Mesenchymal stem cell (in vitro differentiated cells and primary cell): ENCODE measurements at regions not wholly inside any gene's neighbourhood (a gene's known extent, or its start where the extent isn't known, plus 50 kb on each side); places are given as distances from the start of the nearest gene placed in this dataset.

Experiments used
- DNase-seq: peaks from one replicate; pipeline ENCODE4 v3.0.0-alpha.2; 2013
- H2AFZ ChIP-seq: one replicate; pipeline ENCODE4 v1.6.1; 2013; ENCODE audit warnings: low read depth, mild to moderate bottlenecking, control low read depth, inconsistent platforms, low read length, moderate library complexity
- H2AK5ac ChIP-seq: 2 replicates; pipeline ENCODE4 v1.6.1; 2013; ENCODE audit warnings: low read length, moderate library complexity, mild to moderate bottlenecking, inconsistent platforms; ENCODE audit not compliant: severe bottlenecking
- H2BK120ac ChIP-seq: one replicate; pipeline ENCODE4 v1.6.1; 2013; ENCODE audit warnings: low read depth, mild to moderate bottlenecking, inconsistent platforms, low read length, moderate library complexity
- H2BK12ac ChIP-seq, 2 experiments: one replicate each; pipeline ENCODE4 v1.6.1; 2013; ENCODE audit warnings: inconsistent platforms in 2 of 2, low read length in 2 of 2, mild to moderate bottlenecking in 2 of 2, moderate library complexity in 2 of 2, control low read depth in 1 of 2
- H2BK15ac ChIP-seq: one replicate; pipeline ENCODE4 v1.6.1; 2013; ENCODE audit warnings: mild to moderate bottlenecking, low read depth, inconsistent platforms; ENCODE audit not compliant: poor library complexity, severe bottlenecking
- H2BK5ac ChIP-seq: 2 replicates; pipeline ENCODE4 v1.6.1; 2013; ENCODE audit warnings: low read depth, mild to moderate bottlenecking, low read length, control low read depth, inconsistent platforms; ENCODE audit not compliant: poor library complexity, severe bottlenecking
- H3K14ac ChIP-seq, 2 experiments: one replicate each; pipeline ENCODE4 v1.6.1; 2013; ENCODE audit warnings: inconsistent platforms in 2 of 2, low read length in 2 of 2, control low read depth in 1 of 2, mild to moderate bottlenecking in 1 of 2, moderate library complexity in 1 of 2
- H3K18ac ChIP-seq, 2 experiments: one replicate each; pipeline ENCODE4 v1.6.1; 2013; ENCODE audit warnings: inconsistent platforms in 2 of 2, low read length in 2 of 2, control low read depth in 1 of 2, low read depth in 1 of 2, mild to moderate bottlenecking in 1 of 2
- H3K23ac ChIP-seq, 2 experiments: one replicate each; pipeline ENCODE4 v1.6.1; 2013; ENCODE audit warnings: inconsistent platforms in 2 of 2, low read length in 2 of 2, mild to moderate bottlenecking in 2 of 2, moderate library complexity in 2 of 2, control low read depth in 1 of 2
- H3K27ac ChIP-seq: 2 replicates; pipeline ENCODE4 v1.5.1; 2013; ENCODE audit warnings: mild to moderate bottlenecking, moderate library complexity, low read length, control low read depth, inconsistent platforms; ENCODE audit not compliant: poor library complexity, severe bottlenecking
- H3K27me3 ChIP-seq, 2 experiments: 2 replicates each; pipeline versions ENCODE4 v1.6.1 to v1.7.0; 2013; ENCODE audit warnings: low read length in 2 of 2, mild to moderate bottlenecking in 2 of 2, moderate library complexity in 2 of 2, control low read depth in 1 of 2, inconsistent platforms in 1 of 2; ENCODE audit not compliant: control insufficient read depth in 1 of 2, insufficient read depth in 1 of 2
- H3K36me3 ChIP-seq, 2 experiments: 2 replicates each; pipeline versions ENCODE4 v1.6.1 to v1.7.0; 2013; ENCODE audit warnings: low read length in 2 of 2, control low read depth in 1 of 2, inconsistent platforms in 1 of 2, low read depth in 1 of 2, mild to moderate bottlenecking in 1 of 2; ENCODE audit not compliant: insufficient read depth in 2 of 2, control insufficient read depth in 1 of 2
- H3K4ac ChIP-seq, 2 experiments: one replicate each; pipeline ENCODE4 v1.6.1; 2013; ENCODE audit warnings: inconsistent platforms in 2 of 2, low read length in 2 of 2, mild to moderate bottlenecking in 2 of 2, moderate library complexity in 2 of 2, control low read depth in 1 of 2, low read depth in 1 of 2
- H3K4me1 ChIP-seq: 2 replicates; pipeline ENCODE4 v1.6.1; 2013; ENCODE audit warnings: low read depth, low read length, control low read depth; ENCODE audit not compliant: control insufficient read depth, insufficient read depth
- H3K4me2 ChIP-seq: 2 replicates; pipeline ENCODE4 v1.6.1; 2013; ENCODE audit warnings: low read length, mild to moderate bottlenecking, inconsistent platforms; ENCODE audit not compliant: poor library complexity, severe bottlenecking
- H3K4me3 ChIP-seq, 2 experiments: 2 replicates each; pipeline versions ENCODE4 v1.5.1 to v1.7.0; 2013; ENCODE audit warnings: low read length in 2 of 2, mild to moderate bottlenecking in 2 of 2, control low read depth in 1 of 2, low read depth in 1 of 2; ENCODE audit not compliant: insufficient read depth in 1 of 2
- H3K79me1 ChIP-seq: replicated peaks from 2 replicates; pipeline ENCODE4 v1.6.1; 2013; ENCODE audit warnings: mild to moderate bottlenecking, control low read depth, low read length, inconsistent platforms; ENCODE audit not compliant: poor library complexity, severe bottlenecking
- H3K9ac ChIP-seq: 2 replicates; pipeline ENCODE4 v1.7.0; 2013; ENCODE audit warnings: mild to moderate bottlenecking, low read length, moderate library complexity
- H3K9me3 ChIP-seq: 2 replicates; pipeline ENCODE4 v1.7.0; 2013; ENCODE audit warnings: mild to moderate bottlenecking, low read length; ENCODE audit not compliant: control insufficient read depth
- H4K8ac ChIP-seq: one replicate; pipeline ENCODE4 v1.6.1; 2013; ENCODE audit warnings: inconsistent platforms, mild to moderate bottlenecking, low read length, moderate library complexity
- H4K91ac ChIP-seq: one replicate; pipeline ENCODE4 v1.6.1; 2013; ENCODE audit warnings: mild to moderate bottlenecking, low read length, inconsistent platforms
- WGBS: methylation state at CpG from one replicate; pipeline ENCODE4 v1.1.7; 2013; ENCODE audit warnings: mixed read lengths; 5-methylcytosine and 5-hydroxymethylcytosine counted together

- no peak for DNase-seq
- H3K14ac ChIP-seq, result no peak overlapping the region
- no peak overlapping the region for H4K8ac ChIP-seq
- no peak overlapping the region for H2BK12ac ChIP-seq
- H3K9ac ChIP-seq, result no peak overlapping the region
- no peak overlapping the region for H2AFZ ChIP-seq
- H3K27ac ChIP-seq, result no peak overlapping the region
- no peak overlapping the region for H3K4me2 ChIP-seq
- H2AK5ac ChIP-seq, result no peak overlapping the region
- no peaks in the 10 kb centered on the region for H3K79me1 ChIP-seq
- H4K91ac ChIP-seq, result no peak overlapping the region
- 94% methylated on average over 2 of the region's 3 CpGs for WGBS
- no peak overlapping the region for H2BK120ac ChIP-seq
- no peaks in the 10 kb centered on the region for H3K27me3 ChIP-seq
- H3K4me1 ChIP-seq, result no peaks in the 10 kb centered on the region
- H3K36me3 ChIP-seq, result no peaks in the 10 kb centered on the region
- H2BK5ac ChIP-seq, result no peak overlapping the region
- H3K18ac ChIP-seq, result no peak overlapping the region
- H3K9me3 ChIP-seq, result peaks cover 8% of the 10 kb centered on the region
- H3K4ac ChIP-seq, result no peak overlapping the region
- no peak overlapping the region for H3K4me3 ChIP-seq
- H3K23ac ChIP-seq, result no peak overlapping the region
- H2BK15ac ChIP-seq, result no peak overlapping the region
These were observed 273.7 kb upstream of the DMRT1 start for GRCh38 chr9:567747-568305.

- H2BK5ac ChIP-seq, result no peak overlapping the region
- H4K91ac ChIP-seq, result no peak overlapping the region
- no peak overlapping the region for H2AK5ac ChIP-seq
- peaks cover 3% of the 10 kb centered on the region for H3K4me1 ChIP-seq
- no peak overlapping the region for H2AFZ ChIP-seq
- no peaks in the 10 kb centered on the region for H3K79me1 ChIP-seq
- H3K9ac ChIP-seq, result no peak overlapping the region
- H2BK15ac ChIP-seq, result no peak overlapping the region
- H3K36me3 ChIP-seq, result no peaks in the 10 kb centered on the region
- 83% methylated on average over 2 of the region's 3 CpGs for WGBS
- no peak overlapping the region for H3K18ac ChIP-seq
- DNase-seq, result no peak
- no peaks in the 10 kb centered on the region for H3K27me3 ChIP-seq
- no peak overlapping the region for H3K14ac ChIP-seq
- H3K4me3 ChIP-seq, result no peak overlapping the region
- no peak overlapping the region for H4K8ac ChIP-seq
- no peak overlapping the region for H3K27ac ChIP-seq
- H3K4ac ChIP-seq, result no peak overlapping the region
- H2BK120ac ChIP-seq, result no peak overlapping the region
- no peak overlapping the region for H3K4me2 ChIP-seq
- peaks cover 8% of the 10 kb centered on the region for H3K9me3 ChIP-seq
- no peak overlapping the region for H2BK12ac ChIP-seq
- no peak overlapping the region for H3K23ac ChIP-seq
These were observed 272.2 kb upstream of the DMRT1 start for GRCh38 chr9:569296-569695.

- Histone ChIP-seq H2BK15ac (no peak overlapping the region), H4K8ac (no peak overlapping the region), H3K36me3 (no peaks in the 10 kb centered on the region), H2BK12ac (no peak overlapping the region), H3K79me1 (no peaks in the 10 kb centered on the region), H3K14ac (no peak overlapping the region), H3K4me1 (peaks cover 3% of the 10 kb centered on the region), H2AK5ac (no peak overlapping the region), H2BK120ac (no peak overlapping the region), H2AFZ (no peak overlapping the region), H3K9me3 (peaks cover 8% of the 10 kb centered on the region), H3K9ac (no peak overlapping the region), H3K27ac (no peak overlapping the region), H4K91ac (no peak overlapping the region), H3K27me3 (no peaks in the 10 kb centered on the region), H3K18ac (no peak overlapping the region), H3K4ac (no peak overlapping the region), H3K4me3 (no peak overlapping the region), H2BK5ac (no peak overlapping the region), H3K4me2 (no peak overlapping the region), H3K23ac (no peak overlapping the region)
- no peak for DNase-seq
- WGBS, result 81% methylated on average over 3 of the region's 5 CpGs
These were observed 271.3 kb upstream of the DMRT1 start for GRCh38 chr9:570187-570586.

GRCh38 chr9:571066-571465, 270.4 kb upstream of the DMRT1 start:
- Histone ChIP-seq H2BK15ac (no peak overlapping the region), H3K27me3 (no peaks in the 10 kb centered on the region), H2BK5ac (no peak overlapping the region), H3K36me3 (no peaks in the 10 kb centered on the region), H3K4me3 (no peak overlapping the region), H3K27ac (no peak overlapping the region), H2AK5ac (no peak overlapping the region), H3K9ac (no peak overlapping the region), H3K4me2 (no peak overlapping the region), H3K9me3 (peaks cover 8% of the 10 kb centered on the region), H4K91ac (no peak overlapping the region), H2BK12ac (no peak overlapping the region), H3K4ac (no peak overlapping the region), H2AFZ (no peak overlapping the region), H3K4me1 (peaks cover 3% of the 10 kb centered on the region), H3K18ac (no peak overlapping the region), H3K14ac (no peak overlapping the region), H3K79me1 (no peaks in the 10 kb centered on the region), H3K23ac (no peak overlapping the region), H2BK120ac (no peak overlapping the region), H4K8ac (no peak overlapping the region)
- WGBS, result 65% methylated on average over 2 of the region's 3 CpGs
- DNase-seq, result no peak
